ENCODE measurements at regions not wholly inside any gene's neighbourhood (a gene's known extent, or its start where the extent isn't known, plus 50 kb on each side); places are given as distances from the start of the nearest gene placed in this dataset.

GRCh38 chr7:25625306-25625992 is 397.2 kb upstream of the NPVF start:
- Mint-ChIP-seq H3K4me3 (no peak overlapping the region), H3K27me3 (ENCODE audit: insufficient read depth) (no peaks in the 10 kb centered on the region), H3K4me1 (ENCODE audit: low read depth) (peaks cover 6% of the 10 kb centered on the region), H3K27ac (no peak overlapping the region), H3K36me3 (ENCODE audit: low read depth) (no peaks in the 10 kb centered on the region), H3K9me3 (no peaks in the 10 kb centered on the region)
- no peak for DNase-seq (ENCODE audit: low spot score)
- intact Hi-C loops (cut with micrococcal nuclease), result no loop called here

GRCh38 chr7:25626451-25627131 is 398.3 kb upstream of the NPVF start:
- Mint-ChIP-seq H3K9me3 (no peaks in the 10 kb centered on the region), H3K4me1 (ENCODE audit: low read depth) (no peaks in the 10 kb centered on the region), H3K27me3 (ENCODE audit: insufficient read depth) (peaks cover 1% of the 10 kb centered on the region), H3K27ac (no peak overlapping the region), H3K4me3 (no peak overlapping the region), H3K36me3 (ENCODE audit: low read depth) (no peaks in the 10 kb centered on the region)
- no peak for DNase-seq (ENCODE audit: low spot score)
- intact Hi-C loops (cut with micrococcal nuclease), result no loop called here

GRCh38 chr7:25628446-25628845 is 400.2 kb upstream of the NPVF start:
- Mint-ChIP-seq H3K27ac (no peak overlapping the region), H3K4me1 (ENCODE audit: low read depth) (no peaks in the 10 kb centered on the region), H3K9me3 (no peaks in the 10 kb centered on the region), H3K27me3 (ENCODE audit: insufficient read depth) (peaks cover 3% of the 10 kb centered on the region), H3K36me3 (ENCODE audit: low read depth) (no peaks in the 10 kb centered on the region), H3K4me3 (no peak overlapping the region)
- intact Hi-C loops (cut with micrococcal nuclease), result no loop called here
- DNase-seq (ENCODE audit: low spot score), result no peak

DNA sequence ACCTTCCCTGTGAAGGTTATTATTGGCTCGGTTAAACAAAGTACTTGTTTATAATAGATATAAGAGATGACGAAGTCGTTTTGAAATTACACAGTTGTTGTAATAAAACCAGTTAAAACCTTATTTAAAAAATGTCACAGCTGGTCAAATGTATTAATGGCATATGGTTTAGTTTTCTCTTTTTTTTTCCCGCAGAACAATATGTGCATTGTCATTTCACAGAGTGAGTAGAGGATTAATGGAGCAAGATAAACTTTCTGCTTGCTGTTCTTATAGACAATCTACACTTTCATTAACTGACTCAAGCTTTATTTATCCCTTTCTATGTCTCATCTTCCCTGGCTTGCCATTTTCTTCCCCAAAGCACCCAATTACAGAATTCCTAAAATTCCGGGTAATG is 404.3 kb upstream of the NPVF start:
- no peak for DNase-seq (ENCODE audit: low spot score)
- intact Hi-C loops (cut with micrococcal nuclease), result no loop called here
- Mint-ChIP-seq H3K27me3 (ENCODE audit: insufficient read depth) (peaks cover 3% of the 10 kb centered on the region), H3K4me3 (no peak overlapping the region), H3K4me1 (ENCODE audit: low read depth) (no peaks in the 10 kb centered on the region), H3K36me3 (ENCODE audit: low read depth) (no peaks in the 10 kb centered on the region), H3K27ac (no peak overlapping the region), H3K9me3 (no peaks in the 10 kb centered on the region)

GRCh38 chr7:25633426-25634036 is 405.2 kb upstream of the NPVF start:
- Mint-ChIP-seq H3K27ac (no peak overlapping the region), H3K4me1 (ENCODE audit: low read depth) (no peaks in the 10 kb centered on the region), H3K9me3 (no peaks in the 10 kb centered on the region), H3K36me3 (ENCODE audit: low read depth) (no peaks in the 10 kb centered on the region), H3K4me3 (no peak overlapping the region), H3K27me3 (ENCODE audit: insufficient read depth) (peaks cover 3% of the 10 kb centered on the region)
- intact Hi-C loops (cut with micrococcal nuclease), result no loop called here
- no peak for DNase-seq (ENCODE audit: low spot score)

GRCh38 chr7:25636168-25636567 is 407.9 kb upstream of the NPVF start:
- Mint-ChIP-seq H3K9me3 (no peaks in the 10 kb centered on the region), H3K36me3 (ENCODE audit: low read depth) (no peaks in the 10 kb centered on the region), H3K4me3 (no peak overlapping the region), H3K27ac (no peak overlapping the region), H3K27me3 (ENCODE audit: insufficient read depth) (peaks cover 3% of the 10 kb centered on the region), H3K4me1 (ENCODE audit: low read depth) (no peaks in the 10 kb centered on the region)
- no peak for DNase-seq (ENCODE audit: low spot score)
- intact Hi-C loops (cut with micrococcal nuclease), result no loop called here

- no peak for DNase-seq (ENCODE audit: low spot score)
- Mint-ChIP-seq H3K9me3 (no peaks in the 10 kb centered on the region), H3K4me3 (no peak overlapping the region), H3K27ac (no peak overlapping the region), H3K4me1 (ENCODE audit: low read depth) (no peaks in the 10 kb centered on the region), H3K27me3 (ENCODE audit: insufficient read depth) (no peaks in the 10 kb centered on the region), H3K36me3 (ENCODE audit: low read depth) (no peaks in the 10 kb centered on the region)
- intact Hi-C loops (cut with micrococcal nuclease), result no loop called here
Observed at GRCh38 chr7:25636871-25637283, 408.6 kb upstream of the NPVF start.

GRCh38 chr7:25638068-25638467 is 409.8 kb upstream of the NPVF start:
- H3K36me3 Mint-ChIP-seq (ENCODE audit: low read depth), result no peaks in the 10 kb centered on the region
- no peaks in the 10 kb centered on the region for H3K9me3 Mint-ChIP-seq
- intact Hi-C loops (cut with micrococcal nuclease), result no loop called here
- no peaks in the 10 kb centered on the region for H3K27me3 Mint-ChIP-seq (ENCODE audit: insufficient read depth)
- no peak overlapping the region for H3K27ac Mint-ChIP-seq
- no peak overlapping the region for H3K4me3 Mint-ChIP-seq
- no peaks in the 10 kb centered on the region for H3K4me1 Mint-ChIP-seq (ENCODE audit: low read depth)
- no peak for DNase-seq (ENCODE audit: low spot score)

DNA sequence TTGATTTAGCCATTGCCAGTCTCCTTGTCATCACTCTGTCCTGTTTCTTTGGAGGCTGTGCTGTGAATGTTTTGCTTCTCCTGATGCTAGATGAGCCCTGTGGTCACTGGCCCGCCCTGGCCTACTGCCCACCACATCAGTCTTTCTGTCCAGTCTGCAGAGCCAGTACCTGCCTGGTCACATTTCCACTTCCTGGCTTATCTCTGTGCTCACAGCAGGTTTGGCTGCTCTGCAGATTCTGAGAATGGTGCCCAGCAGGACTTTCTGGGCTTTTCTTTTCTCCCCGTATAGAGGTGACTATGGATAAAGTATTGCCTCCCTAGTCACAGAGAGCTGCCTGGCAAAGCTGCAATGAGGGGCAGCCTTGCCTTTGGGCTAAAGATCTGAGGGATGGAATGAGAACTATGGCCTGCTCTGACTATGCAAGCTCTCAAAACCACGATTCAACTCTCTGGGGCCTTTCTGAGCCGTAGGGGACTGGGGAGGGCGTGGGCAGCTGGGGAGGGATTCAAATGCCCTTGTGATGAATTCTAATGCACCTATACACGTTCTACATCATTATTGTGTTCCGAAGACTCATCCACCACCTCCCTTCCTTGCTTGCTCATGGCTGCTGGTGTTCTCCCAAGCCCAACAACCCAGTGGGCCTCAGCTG is 410.4 kb upstream of the NPVF start:
- Mint-ChIP-seq H3K9me3 (no peaks in the 10 kb centered on the region), H3K4me3 (no peak overlapping the region), H3K36me3 (ENCODE audit: low read depth) (no peaks in the 10 kb centered on the region), H3K27me3 (ENCODE audit: insufficient read depth) (no peaks in the 10 kb centered on the region), H3K27ac (no peak overlapping the region), H3K4me1 (ENCODE audit: low read depth) (no peaks in the 10 kb centered on the region)
- no peak for DNase-seq (ENCODE audit: low spot score)
- intact Hi-C loops (cut with micrococcal nuclease), result no loop called here

GRCh38 chr7:25642849-25643248 is 414.6 kb upstream of the NPVF start:
- H3K9me3 Mint-ChIP-seq, result peaks cover 4% of the 10 kb centered on the region
- intact Hi-C loops (cut with micrococcal nuclease), result no loop called here
- H3K4me1 Mint-ChIP-seq (ENCODE audit: low read depth), result no peaks in the 10 kb centered on the region
- no peak overlapping the region for H3K4me3 Mint-ChIP-seq
- H3K27ac Mint-ChIP-seq, result no peak overlapping the region
- no peaks in the 10 kb centered on the region for H3K36me3 Mint-ChIP-seq (ENCODE audit: low read depth)
- no peak for DNase-seq (ENCODE audit: low spot score)
- no peaks in the 10 kb centered on the region for H3K27me3 Mint-ChIP-seq (ENCODE audit: insufficient read depth)

- H3K4me3 Mint-ChIP-seq, result no peak overlapping the region
- no peaks in the 10 kb centered on the region for H3K36me3 Mint-ChIP-seq (ENCODE audit: low read depth)
- H3K4me1 Mint-ChIP-seq (ENCODE audit: low read depth), result no peaks in the 10 kb centered on the region
- H3K27ac Mint-ChIP-seq, result no peak overlapping the region
- peaks cover 4% of the 10 kb centered on the region for H3K9me3 Mint-ChIP-seq
- DNase-seq (ENCODE audit: low spot score), result no peak
- no peaks in the 10 kb centered on the region for H3K27me3 Mint-ChIP-seq (ENCODE audit: insufficient read depth)
- intact Hi-C loops (cut with micrococcal nuclease), result no loop called here
Observed at GRCh38 chr7:25643286-25643685, 415.0 kb upstream of the NPVF start.

DNA sequence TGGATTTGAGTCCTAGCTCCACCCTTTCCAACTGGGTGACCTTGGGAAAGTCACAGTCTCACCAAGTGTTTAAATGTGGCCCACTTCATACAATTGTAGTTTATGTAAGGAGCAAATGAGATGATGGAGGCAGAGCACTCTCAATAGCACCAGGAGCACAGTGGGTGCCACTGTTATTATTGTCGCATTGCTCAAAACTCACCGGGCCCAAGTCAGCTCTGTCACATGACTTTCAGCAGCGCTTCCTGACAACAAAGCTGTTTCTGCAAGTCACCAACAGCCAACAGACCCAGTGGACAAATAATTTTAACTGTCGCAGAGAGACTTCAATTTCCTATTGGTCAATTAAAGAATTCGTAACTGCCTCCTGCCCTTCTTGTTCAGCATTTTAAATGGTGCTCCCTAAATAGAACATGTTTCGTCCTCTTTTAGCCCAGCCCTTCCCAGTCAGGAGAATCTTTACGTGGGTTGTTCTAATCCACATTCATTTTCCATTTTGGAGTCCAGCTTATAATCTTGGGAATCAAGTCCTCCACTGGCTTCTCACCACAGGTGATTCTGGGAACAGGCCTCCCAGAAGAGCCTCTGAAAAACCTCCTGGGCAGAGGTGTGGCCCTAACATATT is 415.6 kb upstream of the NPVF start:
- no peak for DNase-seq (ENCODE audit: low spot score)
- intact Hi-C loops (cut with micrococcal nuclease), result no loop called here
- H3K4me1 Mint-ChIP-seq (ENCODE audit: low read depth), result no peaks in the 10 kb centered on the region
- no peaks in the 10 kb centered on the region for H3K36me3 Mint-ChIP-seq (ENCODE audit: low read depth)
- H3K27ac Mint-ChIP-seq, result no peak overlapping the region
- peaks cover 4% of the 10 kb centered on the region for H3K9me3 Mint-ChIP-seq
- peaks cover 2% of the 10 kb centered on the region for H3K27me3 Mint-ChIP-seq (ENCODE audit: insufficient read depth)
- H3K4me3 Mint-ChIP-seq, result no peak overlapping the region
